HG03095 (cell line): ENCODE measurements at regions not wholly inside any gene's neighbourhood (a gene's known extent, or its start where the extent isn't known, plus 50 kb on each side); places are given as distances from the start of the nearest gene placed in this dataset.
"Not testable (repeated sequence)": the region's sequence is repeated elsewhere in the genome, so short reads cannot be mapped to it uniquely, and the experiment has no call there.

ENCODE experiments used
- ATAC-seq: cut with Tn5 transposase; IDR thresholded peaks from one replicate; pipeline ENCODE4 v1.9.1; 2021; ENCODE audit warnings: moderate library complexity; ENCODE audit not compliant: unreplicated experiment

- ATAC-seq: no peak
These were observed 273.5 kb upstream of the PLET1 start for GRCh38 chr11:112534208-112534607.

GRCh38 chr11:112537026-112537425 lies 276.4 kb upstream of the PLET1 start:
- ATAC-seq: no peak

GRCh38 chr11:112537846-112538330 lies 277.2 kb upstream of the PLET1 start:
- ATAC-seq: no peak

- ATAC-seq: no peak
These were observed 278.0 kb upstream of the PLET1 start for GRCh38 chr11:112538534-112539280.

- not testable (repeated sequence) for ATAC-seq
These were observed 278.6 kb upstream of the PLET1 start for GRCh38 chr11:112539281-112539555.

GRCh38 chr11:112539741-112540140 lies 279.1 kb upstream of the PLET1 start:
- ATAC-seq: no peak

- ATAC-seq: no peak
These were observed 279.6 kb upstream of the PLET1 start for GRCh38 chr11:112540261-112540660.

- ATAC-seq: no peak
These were observed 280.7 kb upstream of the PLET1 start for GRCh38 chr11:112541140-112542046.

- no peak for ATAC-seq
These were observed 281.8 kb upstream of the PLET1 start for GRCh38 chr11:112542479-112542878.

- ATAC-seq: no peak
These were observed 282.7 kb upstream of the PLET1 start for GRCh38 chr11:112543390-112543789.

- ATAC-seq: no peak
These were observed 288.0 kb upstream of the PLET1 start for GRCh38 chr11:112548641-112549040.

GRCh38 chr11:112553205-112553731 lies 292.6 kb upstream of the PLET1 start:
- ATAC-seq: no peak

GRCh38 chr11:112554586-112554985 lies 293.9 kb upstream of the PLET1 start:
- no peak for ATAC-seq

- no peak for ATAC-seq
These were observed 295.1 kb upstream of the PLET1 start for GRCh38 chr11:112555491-112556364.

GRCh38 chr11:112558691-112559090 lies 298.0 kb upstream of the PLET1 start:
- no peak for ATAC-seq

- no peak for ATAC-seq
These were observed 303.1 kb upstream of the PLET1 start for GRCh38 chr11:112563808-112564207.

GRCh38 chr11:112564228-112564955 lies 303.7 kb upstream of the PLET1 start:
- no peak for ATAC-seq

GRCh38 chr11:112565551-112565950 lies 304.9 kb upstream of the PLET1 start:
- ATAC-seq: no peak

- ATAC-seq: no peak
These were observed 305.5 kb upstream of the PLET1 start for GRCh38 chr11:112566124-112566523.

GRCh38 chr11:112570333-112570732 lies 309.7 kb upstream of the PLET1 start:
- no peak for ATAC-seq
